ENCODE measurements at regions not wholly inside any gene's neighbourhood (a gene's known extent, or its start where the extent isn't known, plus 50 kb on each side); places are given as distances from the start of the nearest gene placed in this dataset.

- TF ChIP-seq CTCF (IDR thresholded peaks at IDR 0.05) (no peak), POLR2A (IDR thresholded peaks at IDR 0.05) (no peak)
Measured at GRCh38 chr10:44774676-44775401, 136.3 kb upstream of the TMEM72 start.

All from vagina (tissue), 2 donors.